GM06990 (cell line): ENCODE measurements at regions not wholly inside any gene's neighbourhood (a gene's known extent, or its start where the extent isn't known, plus 50 kb on each side); places are given as distances from the start of the nearest gene placed in this dataset.

Experiments
- DNase-seq: peaks from one replicate; pipeline ENCODE4 v3.0.0-alpha.2; 2011; ENCODE audit not compliant: insufficient read length; ENCODE audit errors: extremely low read depth
- H3K27me3 ChIP-seq: replicated peaks from 2 replicates; pipeline ENCODE4 v1.6.0; 2011; ENCODE audit warnings: low read length; ENCODE audit not compliant: control insufficient read depth, insufficient read depth
- H3K36me3 ChIP-seq: 2 replicates; pipeline ENCODE4 v1.5.1; 2011; ENCODE audit warnings: low read length; ENCODE audit not compliant: control insufficient read depth, insufficient read depth
- H3K4me3 ChIP-seq: replicated peaks from 2 replicates; pipeline ENCODE4 v1.5.1; 2011; ENCODE audit warnings: low read depth, mild to moderate bottlenecking, control low read depth, low read length
- TF ChIP-seq, protein P1 (sequence below): IDR thresholded peaks from 2 replicates; pipeline ENCODE4 v1.5.1; 2011; ENCODE audit warnings: low read length, control low read depth, mild to moderate bottlenecking, inconsistent platforms; ENCODE audit not compliant: insufficient read depth, poor library complexity, severe bottlenecking

- Histone ChIP-seq H3K36me3 (no peaks in the 10 kb centered on the region), H3K27me3 (no peaks in the 10 kb centered on the region), H3K4me3 (no peak overlapping the region)
- DNase-seq: no peak
- TF ChIP-seq, protein P1, sequence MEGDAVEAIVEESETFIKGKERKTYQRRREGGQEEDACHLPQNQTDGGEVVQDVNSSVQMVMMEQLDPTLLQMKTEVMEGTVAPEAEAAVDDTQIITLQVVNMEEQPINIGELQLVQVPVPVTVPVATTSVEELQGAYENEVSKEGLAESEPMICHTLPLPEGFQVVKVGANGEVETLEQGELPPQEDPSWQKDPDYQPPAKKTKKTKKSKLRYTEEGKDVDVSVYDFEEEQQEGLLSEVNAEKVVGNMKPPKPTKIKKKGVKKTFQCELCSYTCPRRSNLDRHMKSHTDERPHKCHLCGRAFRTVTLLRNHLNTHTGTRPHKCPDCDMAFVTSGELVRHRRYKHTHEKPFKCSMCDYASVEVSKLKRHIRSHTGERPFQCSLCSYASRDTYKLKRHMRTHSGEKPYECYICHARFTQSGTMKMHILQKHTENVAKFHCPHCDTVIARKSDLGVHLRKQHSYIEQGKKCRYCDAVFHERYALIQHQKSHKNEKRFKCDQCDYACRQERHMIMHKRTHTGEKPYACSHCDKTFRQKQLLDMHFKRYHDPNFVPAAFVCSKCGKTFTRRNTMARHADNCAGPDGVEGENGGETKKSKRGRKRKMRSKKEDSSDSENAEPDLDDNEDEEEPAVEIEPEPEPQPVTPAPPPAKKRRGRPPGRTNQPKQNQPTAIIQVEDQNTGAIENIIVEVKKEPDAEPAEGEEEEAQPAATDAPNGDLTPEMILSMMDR: no peak
Measured at GRCh38 chr12:38969706-38970105, 64.3 kb upstream of the CPNE8 start.

DNA sequence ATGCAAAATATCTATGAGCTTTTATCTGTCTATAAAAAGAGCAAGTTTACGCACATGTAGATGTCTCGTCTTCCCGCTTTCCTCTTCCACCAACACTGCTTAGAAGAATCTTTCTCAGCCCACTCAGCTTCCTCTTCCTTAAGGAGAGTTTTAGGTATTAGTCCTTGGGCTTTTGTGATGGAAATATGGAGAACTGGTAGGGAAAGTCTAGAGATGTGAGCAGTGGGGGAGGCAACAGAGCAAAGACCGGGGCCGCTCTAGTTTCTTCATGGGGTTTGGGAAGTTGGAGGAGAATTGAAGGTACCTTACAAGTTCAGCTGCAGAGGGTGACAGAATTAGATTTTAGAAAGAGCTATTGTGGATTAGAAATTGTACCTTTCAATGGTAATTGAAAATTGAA lies 56.3 kb upstream of the CPNE8 start:
- H3K36me3 ChIP-seq: no peaks in the 10 kb centered on the region
- no peak overlapping the region for H3K4me3 ChIP-seq
- TF ChIP-seq, protein P1: no peak
- H3K27me3 ChIP-seq: no peaks in the 10 kb centered on the region
- no peak for DNase-seq

- Histone ChIP-seq H3K4me3 (no peak overlapping the region), H3K36me3 (no peaks in the 10 kb centered on the region), H3K27me3 (no peaks in the 10 kb centered on the region)
- TF ChIP-seq, protein P1: no peak
- DNase-seq: no peak
Measured at GRCh38 chr12:38961012-38961411, 55.6 kb upstream of the CPNE8 start.

GRCh38 chr12:38956337-38956736 lies 50.9 kb upstream of the CPNE8 start:
- no peak for DNase-seq
- Histone ChIP-seq H3K36me3 (no peaks in the 10 kb centered on the region), H3K4me3 (no peak overlapping the region), H3K27me3 (no peaks in the 10 kb centered on the region)
- TF ChIP-seq, protein P1: no peak
